Right forelimb (tissue), 1 donor: ENCODE measurements at regions not wholly inside any gene's neighbourhood (a gene's known extent, or its start where the extent isn't known, plus 50 kb on each side); places are given as distances from the start of the nearest gene placed in this dataset.
A peak's percentile ranks its signal among the peaks of the same experiment; 100 is the strongest.

Source experiments
- DNase-seq: peaks from one replicate; pipeline ENCODE4 v3.0.0-alpha.2; 2018

GRCh38 chr11:131056036-131056435, 139.8 kb upstream of the SNX19 start:
- no peak for DNase-seq

GRCh38 chr11:131063638-131064037, 147.4 kb upstream of the SNX19 start:
- DNase-seq = no peak

- DNase-seq = peak; percentile 77
These were observed 148.2 kb upstream of the SNX19 start for GRCh38 chr11:131064373-131064991.

GRCh38 chr11:131065435-131066413, 149.4 kb upstream of the SNX19 start:
- DNase-seq = no peak

- DNase-seq = no peak
These were observed 150.3 kb upstream of the SNX19 start for GRCh38 chr11:131066551-131066950.

GRCh38 chr11:131070365-131070764, 154.1 kb upstream of the SNX19 start:
- DNase-seq = no peak

- no peak for DNase-seq
These were observed 156.9 kb upstream of the SNX19 start for GRCh38 chr11:131073167-131073566.

GRCh38 chr11:131074573-131074972, 158.3 kb upstream of the SNX19 start:
- no peak for DNase-seq

GRCh38 chr11:131077340-131077739, 161.1 kb upstream of the SNX19 start:
- no peak for DNase-seq

- DNase-seq = no peak
These were observed 162.8 kb upstream of the SNX19 start for GRCh38 chr11:131079036-131079435.

- no peak for DNase-seq
These were observed 173.5 kb upstream of the SNX19 start for GRCh38 chr11:131089727-131090245.

- no peak for DNase-seq
These were observed 176.2 kb upstream of the SNX19 start for GRCh38 chr11:131092469-131092868.

GRCh38 chr11:131094827-131095226, 178.5 kb upstream of the SNX19 start:
- DNase-seq = no peak

GRCh38 chr11:131095511-131096185, 179.4 kb upstream of the SNX19 start:
- DNase-seq = no peak

GRCh38 chr11:131099013-131099412, 182.7 kb upstream of the SNX19 start:
- DNase-seq = no peak

- no peak for DNase-seq
These were observed 183.5 kb upstream of the SNX19 start for GRCh38 chr11:131099746-131100145.

GRCh38 chr11:131108760-131109159, 192.5 kb upstream of the SNX19 start:
- DNase-seq = no peak

- DNase-seq = no peak
These were observed 193.0 kb upstream of the SNX19 start for GRCh38 chr11:131109257-131109656.

- DNase-seq = no peak
These were observed 193.5 kb upstream of the SNX19 start for GRCh38 chr11:131109790-131110189.

- DNase-seq = no peak
These were observed 195.5 kb upstream of the SNX19 start for GRCh38 chr11:131111775-131112174.

GRCh38 chr11:131118247-131118646, 202.0 kb upstream of the SNX19 start:
- no peak for DNase-seq

GRCh38 chr11:131121426-131122333, 205.4 kb upstream of the SNX19 start:
- DNase-seq = no peak
